H1 (cell line): ENCODE measurements at regions not wholly inside any gene's neighbourhood (a gene's known extent, or its start where the extent isn't known, plus 50 kb on each side); places are given as distances from the start of the nearest gene placed in this dataset.
"Not testable (repeated sequence)": the region's sequence is repeated elsewhere in the genome, so short reads cannot be mapped to it uniquely, and the experiment has no call there.

Experiments
- CTCF ChIA-PET: fragments of 300-600 bp; sonication (Branson Sonifier 250); formaldehyde crosslinking; loops from one replicate; lab custom pipeline; 2021; ENCODE audit not compliant: partially characterized antibody; lab: Charles Lee
- POLR2A ChIA-PET: fragments of 300-600 bp; sonication (Branson Sonifier 250); formaldehyde crosslinking; loops from one replicate; lab custom pipeline; 2021; ENCODE audit warnings: inconsistent platforms; ENCODE audit not compliant: partially characterized antibody; lab: Charles Lee
- DNase-seq, 2 experiments: peaks; one replicate each; pipeline versions ENCODE4 v3.0.0 to v3.0.0-alpha.2; 2010 to 2022; ENCODE audit warnings: low spot score in 2 of 2, low read depth in 1 of 2, mixed read lengths in 1 of 2
- FAIRE-seq: peaks from 2 replicates; lab custom pipeline; 2011; peaks lifted over from hg19 to GRCh38; lab: Jason Lieb, UNC
- H2AFZ ChIP-seq: 2 replicates; pipeline ENCODE4 v1.8.1; 2012; ENCODE audit warnings: low read length, inconsistent platforms
- H2AK5ac ChIP-seq: 2 replicates; pipeline ENCODE4 v1.6.1; 2013; ENCODE audit warnings: low read depth, low read length
- H2BK120ac ChIP-seq: replicated peaks from 2 replicates; pipeline ENCODE3; 2013; ENCODE audit warnings: low read depth, low read length, inconsistent platforms
- H2BK12ac ChIP-seq: 2 replicates; pipeline ENCODE4 v1.6.1; 2013; ENCODE audit warnings: low read depth, low read length
- H2BK15ac ChIP-seq: 2 replicates; pipeline ENCODE4 v1.6.1; 2013; ENCODE audit warnings: low read length
- H2BK20ac ChIP-seq: 2 replicates; pipeline ENCODE4 v1.6.1; 2013; ENCODE audit warnings: low read length
- H2BK5ac ChIP-seq: 2 replicates; pipeline ENCODE4 v1.6.1; 2013; ENCODE audit warnings: low read depth, low read length
- H3K14ac ChIP-seq: 2 replicates; pipeline ENCODE4 v1.6.1; 2013; ENCODE audit warnings: inconsistent platforms; ENCODE audit not compliant: insufficient read length
- H3K18ac ChIP-seq: 2 replicates; pipeline ENCODE4 v1.6.1; 2013; ENCODE audit warnings: low read length; ENCODE audit errors: extremely low read depth
- H3K23ac ChIP-seq: 2 replicates; pipeline ENCODE4 v1.6.1; 2013; ENCODE audit warnings: inconsistent platforms; ENCODE audit not compliant: insufficient read length
- H3K23me2 ChIP-seq: 2 replicates; pipeline ENCODE4 v1.6.1; 2013; ENCODE audit warnings: low read depth, low read length
- H3K27ac ChIP-seq: 2 replicates; pipeline ENCODE4 v1.6.1; 2011; ENCODE audit warnings: low read depth, low read length, inconsistent platforms
- H3K27me3 ChIP-seq, 4 experiments: replicated peaks in 1 of 4; 1 replicate in 1 of 4; 2 replicates in 3 of 4; pipeline versions ENCODE4 v1.6.1 to v1.8.1; 2011 to 2013; ENCODE audit warnings: low read length in 3 of 4, mild to moderate bottlenecking in 3 of 4, inconsistent platforms in 2 of 4, mixed read lengths in 2 of 4, moderate library complexity in 1 of 4; ENCODE audit not compliant: control insufficient read depth in 3 of 4, insufficient read depth in 3 of 4; ENCODE audit errors: extremely low read depth in 1 of 4
- H3K36me3 ChIP-seq, 4 experiments: 2 replicates each; pipeline versions ENCODE4 v1.6.1 to v1.8.1; 2011 to 2013; ENCODE audit warnings: mild to moderate bottlenecking in 4 of 4, low read length in 3 of 4, moderate library complexity in 2 of 4, control low read depth in 1 of 4, inconsistent platforms in 1 of 4; ENCODE audit not compliant: insufficient read depth in 4 of 4, control insufficient read depth in 2 of 4
- H3K4ac ChIP-seq: replicated peaks from 2 replicates; pipeline ENCODE3; 2013; ENCODE audit warnings: low read length, low read depth, mixed read lengths, inconsistent platforms; ENCODE audit not compliant: insufficient read length
- H3K4me1 ChIP-seq, 4 experiments: replicated peaks in 1 of 4; 1 replicate in 1 of 4; 2 replicates in 3 of 4; pipeline versions ENCODE4 v1.6.1 to v1.8.1; 2011 to 2013; ENCODE audit warnings: low read length in 3 of 4, inconsistent platforms in 2 of 4, mixed read lengths in 1 of 4; ENCODE audit not compliant: insufficient read depth in 4 of 4, control insufficient read depth in 3 of 4
- H3K4me2 ChIP-seq, 2 experiments: 2 replicates each; pipeline versions ENCODE4 v1.6.1 to v1.8.1; 2011 to 2013; ENCODE audit warnings: low read depth in 2 of 2, low read length in 2 of 2, control low read depth in 1 of 2, inconsistent platforms in 1 of 2, mild to moderate bottlenecking in 1 of 2; ENCODE audit not compliant: insufficient read depth in 1 of 2
- H3K4me3 ChIP-seq, 4 experiments: fragments of 200-600, 300-600 bp in 1 of 4; sonication (generic), shearing (Covaris generic), sonication (Bioruptor Twin) in 1 of 4; 2 replicates each; pipeline versions ENCODE4 v1.5.1 to v1.8.1; 2011 to 2016; ENCODE audit warnings: low read length in 4 of 4, low read depth in 3 of 4, control low read depth in 2 of 4, inconsistent platforms in 2 of 4, mild to moderate bottlenecking in 2 of 4, mixed read lengths in 1 of 4, moderate library complexity in 1 of 4; ENCODE audit not compliant: insufficient read depth in 2 of 4; ENCODE audit errors: extremely low read depth in 1 of 4
- H3K56ac ChIP-seq: replicated peaks from 2 replicates; pipeline ENCODE3; 2013; ENCODE audit warnings: low read depth, mild to moderate bottlenecking, mixed read lengths, low read length, inconsistent platforms; ENCODE audit not compliant: insufficient read length
- H3K79me1 ChIP-seq: 2 replicates; pipeline ENCODE4 v1.6.1; 2013; ENCODE audit warnings: low read depth, low read length, control low read depth
- H3K79me2 ChIP-seq, 2 experiments: 2 replicates each; pipeline versions ENCODE4 v1.6.1 to v1.8.1; 2012 to 2013; ENCODE audit warnings: low read length in 2 of 2, mild to moderate bottlenecking in 2 of 2, inconsistent platforms in 1 of 2; ENCODE audit not compliant: insufficient read depth in 2 of 2, control insufficient read depth in 1 of 2
- H3K9ac ChIP-seq, 4 experiments: replicated peaks in 1 of 4; 1 replicate in 1 of 4; 2 replicates in 3 of 4; pipeline versions ENCODE4 v1.6.1 to v1.8.1; 2011 to 2013; ENCODE audit warnings: low read depth in 3 of 4, low read length in 3 of 4, control low read depth in 2 of 4, mild to moderate bottlenecking in 2 of 4, moderate library complexity in 2 of 4, inconsistent platforms in 1 of 4; ENCODE audit errors: extremely low read depth in 1 of 4
- H3K9me3 ChIP-seq, 2 experiments: 2 replicates each; pipeline versions ENCODE4 v1.6.1 to v1.8.1; 2012 to 2013; ENCODE audit warnings: mild to moderate bottlenecking in 2 of 2, moderate library complexity in 2 of 2, control low read depth in 1 of 2, inconsistent platforms in 1 of 2, low read depth in 1 of 2, low read length in 1 of 2, mixed read lengths in 1 of 2; ENCODE audit not compliant: insufficient read depth in 2 of 2
- H4K20me1 ChIP-seq, 2 experiments: replicated peaks in 1 of 2; 2 replicates each; pipeline versions ENCODE3 to v1.8.1; 2011 to 2013; ENCODE audit warnings: inconsistent platforms in 2 of 2, low read length in 2 of 2, mild to moderate bottlenecking in 1 of 2; ENCODE audit not compliant: insufficient read depth in 2 of 2, control insufficient read depth in 1 of 2
- H4K5ac ChIP-seq: 2 replicates; pipeline ENCODE4 v1.6.1; 2013; ENCODE audit warnings: low read length, low read depth, mixed read lengths, inconsistent platforms; ENCODE audit not compliant: insufficient read length
- H4K8ac ChIP-seq: 2 replicates; pipeline ENCODE4 v1.8.0; 2013; ENCODE audit warnings: mild to moderate bottlenecking, moderate library complexity, low read length, inconsistent platforms; ENCODE audit not compliant: insufficient read depth; ENCODE audit errors: extremely low read depth
- H4K91ac ChIP-seq: replicated peaks from 2 replicates; pipeline ENCODE3; 2013; ENCODE audit warnings: low read length, mixed read lengths, inconsistent platforms; ENCODE audit not compliant: insufficient read length
- CREB1 ChIP-seq: IDR thresholded peaks from 2 replicates; pipeline ENCODE4 v1.6.1; 2012; ENCODE audit warnings: inconsistent platforms
- EP300 ChIP-seq, 2 experiments: IDR thresholded peaks; 1 replicate in 1 of 2; 2 replicates in 1 of 2; pipeline ENCODE4 v1.6.1; 2011 to 2012; ENCODE audit warnings: low read depth in 2 of 2, low read length in 2 of 2, mild to moderate bottlenecking in 2 of 2, borderline replicate concordance in 1 of 2, inconsistent platforms in 1 of 2, moderate library complexity in 1 of 2
- EZH2 ChIP-seq: fragments of 200-600 bp; sonication (generic); IDR thresholded peaks from 2 replicates; pipeline ENCODE4 v1.7.1; 2012; ENCODE audit warnings: low read depth, mild to moderate bottlenecking, moderate library complexity, low read length, inconsistent platforms; ENCODE audit not compliant: severe bottlenecking
- FOSL1 ChIP-seq: IDR thresholded peaks from 2 replicates; pipeline ENCODE4 v1.6.1; 2011; ENCODE audit warnings: mild to moderate bottlenecking, low read depth, low read length, moderate library complexity; ENCODE audit not compliant: insufficient read depth
- SIX5 ChIP-seq: IDR thresholded peaks from 2 replicates; pipeline ENCODE4 v1.6.1; 2011; ENCODE audit warnings: mild to moderate bottlenecking, low read depth, low read length
- TAF1 ChIP-seq: IDR thresholded peaks from 2 replicates; pipeline ENCODE4 v1.6.1; 2011; ENCODE audit warnings: mild to moderate bottlenecking, low read depth, low read length
- TBP ChIP-seq: IDR thresholded peaks from 2 replicates; pipeline ENCODE4 v1.6.1; 2011; ENCODE audit warnings: low read depth, low read length, improper control_type of control experiment
- WGBS, 2 experiments: shearing (Covaris generic) in 1 of 2; methylation state at CpG; one replicate each; pipeline versions ENCODE4 v1.1.6 to v1.1.7; 2013 to 2015; ENCODE audit warnings: low lambda C conversion rate in 2 of 2, mixed read lengths in 2 of 2, inconsistent platforms in 1 of 2, low coverage in 1 of 2, missing lambda C conversion rate in 1 of 2; ENCODE audit not compliant: insufficient replicate concordance in 2 of 2, insufficient coverage in 1 of 2, insufficient read length in 1 of 2; ENCODE audit errors: extremely low coverage in 1 of 2, missing lambda C conversion rate in 1 of 2; 5-methylcytosine and 5-hydroxymethylcytosine counted together

DNA sequence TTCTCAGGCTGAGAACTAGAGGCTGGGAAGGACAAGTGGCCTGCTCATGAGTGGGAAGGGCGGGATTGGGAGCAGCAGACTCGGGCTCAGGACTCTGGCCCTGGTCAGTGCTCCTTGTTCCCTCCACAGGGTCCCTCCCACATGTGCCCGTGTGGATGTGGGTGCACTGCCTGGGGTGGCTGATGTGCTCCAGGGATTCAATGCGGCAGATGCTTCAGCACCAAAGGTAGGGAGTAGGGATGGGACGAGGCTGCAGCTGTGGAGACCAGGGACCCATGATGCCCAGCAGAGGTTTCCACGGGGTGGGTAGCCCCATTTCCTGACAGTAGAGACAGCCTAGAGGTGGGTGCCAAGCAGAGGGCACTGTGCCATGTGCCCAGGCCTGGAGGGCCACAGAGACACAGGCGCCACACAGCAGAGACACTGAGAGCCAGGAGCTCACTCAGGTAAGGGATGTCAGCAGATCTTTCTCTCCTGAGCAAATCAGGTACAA lies 89.5 kb downstream of the GGTLC2 start (continued):
- no peak for TF ChIP-seq CREB1
- no peak for TF ChIP-seq TAF1
- TF ChIP-seq SIX5 = no peak
- no peak for TF ChIP-seq FOSL1
- TF ChIP-seq TBP = no peak
- no peak for TF ChIP-seq EZH2
- no peak for TF ChIP-seq EP300 (IDR thresholded peaks at IDR 0.05; ENCODE audit: borderline replicate concordance in 1 of 2, low read depth in 2 of 2, low read length in 2 of 2)

DNA sequence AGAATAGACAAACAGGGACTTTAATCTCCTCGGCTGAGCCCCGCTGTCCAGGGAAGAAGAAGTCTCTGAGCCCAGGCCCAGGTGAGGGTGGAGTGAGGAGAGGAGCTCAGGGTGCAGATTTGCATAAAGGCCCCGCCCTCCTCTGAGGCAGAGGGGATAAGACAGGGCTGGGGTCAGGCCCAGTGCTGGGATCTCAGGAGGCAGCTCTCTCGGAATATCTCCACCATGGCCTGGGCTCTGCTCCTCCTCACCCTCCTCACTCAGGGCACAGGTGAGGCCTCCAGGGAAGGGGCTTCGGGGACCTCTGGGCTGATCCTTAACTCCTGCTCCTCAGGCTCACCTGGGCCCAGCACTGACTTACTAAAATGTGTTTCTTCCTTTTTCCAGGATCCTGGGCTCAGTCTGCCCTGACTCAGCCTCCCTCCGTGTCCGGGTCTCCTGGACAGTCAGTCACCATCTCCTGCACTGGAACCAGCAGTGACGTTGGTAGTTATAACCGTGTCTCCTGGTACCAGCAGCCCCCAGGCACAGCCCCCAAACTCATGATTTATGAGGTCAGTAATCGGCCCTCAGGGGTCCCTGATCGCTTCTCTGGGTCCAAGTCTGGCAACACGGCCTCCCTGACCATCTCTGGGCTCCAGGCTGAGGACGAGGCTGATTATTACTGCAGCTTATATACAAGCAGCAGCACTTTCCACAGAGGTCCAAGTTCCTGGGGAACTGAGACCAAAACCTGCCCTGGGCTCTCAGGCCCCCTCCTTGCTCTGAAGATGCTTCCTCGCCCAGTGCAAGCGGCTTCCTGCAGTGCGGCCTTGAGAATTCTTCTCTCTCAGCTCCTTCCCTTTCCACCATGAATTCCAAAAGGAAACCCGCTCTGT lies 90.2 kb downstream of the GGTLC2 start:
- FAIRE-seq, H3K4me2 ChIP-seq, H2BK20ac ChIP-seq, H3K36me3 ChIP-seq, H3K4me1 ChIP-seq, H2BK5ac ChIP-seq, H4K20me1 ChIP-seq, CTCF ChIA-PET, H3K79me2 ChIP-seq, H3K56ac ChIP-seq, H3K23ac ChIP-seq, H3K9ac ChIP-seq, H3K14ac ChIP-seq, H2AK5ac ChIP-seq, H3K4me3 ChIP-seq, H2BK120ac ChIP-seq, POLR2A ChIA-PET, H3K79me1 ChIP-seq, H3K27ac ChIP-seq, H3K23me2 ChIP-seq, H2AFZ ChIP-seq, H2BK15ac ChIP-seq, H2BK12ac ChIP-seq, H3K4ac ChIP-seq, H4K5ac ChIP-seq, H4K91ac ChIP-seq, H3K18ac ChIP-seq, DNase-seq, H4K8ac ChIP-seq: not testable (repeated sequence)
- H3K27me3 ChIP-seq = peaks cover 0 to 41% (median 20%) of the 10 kb centered on the region in 4 experiments; a peak in 6 of 7 replicates
- peaks cover 15 to 55% of the 10 kb centered on the region in 2 experiments; a peak in 3 of 4 replicates for H3K9me3 ChIP-seq
- WGBS, 2 experiments = 80% methylated on average over 14 of the region's 17 CpGs; no CpG with 5 or more reads in 1 of the 2 experiments
